Kidney epithelial cell (primary cell): ENCODE measurements at regions not wholly inside any gene's neighbourhood (a gene's known extent, or its start where the extent isn't known, plus 50 kb on each side); places are given as distances from the start of the nearest gene placed in this dataset.

Source experiments
- DNase-seq: peaks from one replicate; pipeline ENCODE4 v3.0.0-alpha.2; 2010; ENCODE audit warnings: low read depth
- H3K27me3 ChIP-seq: 2 replicates; pipeline ENCODE4 v1.6.0; 2011; ENCODE audit warnings: low read length; ENCODE audit not compliant: control insufficient read depth, insufficient read depth
- H3K36me3 ChIP-seq: 2 replicates; pipeline ENCODE4 v1.5.1; 2011; ENCODE audit warnings: low read length; ENCODE audit not compliant: control insufficient read depth, insufficient read depth
- H3K4me3 ChIP-seq: 2 replicates; pipeline ENCODE4 v1.5.1; 2011; ENCODE audit warnings: low read depth, mild to moderate bottlenecking, control low read depth, low read length
- CTCF ChIP-seq: IDR thresholded peaks from 2 replicates; pipeline ENCODE4 v1.5.1; 2011; ENCODE audit warnings: mild to moderate bottlenecking, moderate library complexity, low read length, control low read depth, inconsistent platforms; ENCODE audit not compliant: insufficient read depth, poor library complexity, severe bottlenecking

- H3K36me3 ChIP-seq: no peaks in the 10 kb centered on the region
- H3K27me3 ChIP-seq: no peaks in the 10 kb centered on the region
- no peak for TF ChIP-seq CTCF
- no peak overlapping the region for H3K4me3 ChIP-seq
- no peak for DNase-seq
These were observed 82.3 kb upstream of the EED start for GRCh38 chr11:86162239-86162638.

- H3K4me3 ChIP-seq: no peak overlapping the region
- no peak for TF ChIP-seq CTCF
- no peaks in the 10 kb centered on the region for H3K36me3 ChIP-seq
- DNase-seq: no peak
- H3K27me3 ChIP-seq: no peaks in the 10 kb centered on the region
These were observed 82.7 kb upstream of the EED start for GRCh38 chr11:86161837-86162236.

GRCh38 chr11:86161336-86161735 is 83.2 kb upstream of the EED start:
- no peaks in the 10 kb centered on the region for H3K27me3 ChIP-seq
- H3K4me3 ChIP-seq: no peak overlapping the region
- no peak for DNase-seq
- TF ChIP-seq CTCF: no peak
- H3K36me3 ChIP-seq: no peaks in the 10 kb centered on the region

- TF ChIP-seq CTCF: no peak
- Histone ChIP-seq H3K36me3 (no peaks in the 10 kb centered on the region), H3K27me3 (no peaks in the 10 kb centered on the region), H3K4me3 (no peak overlapping the region)
- no peak for DNase-seq
These were observed 83.9 kb upstream of the EED start for GRCh38 chr11:86160541-86161149.

GRCh38 chr11:86159581-86159891 is 85.0 kb upstream of the EED start:
- H3K4me3 ChIP-seq: no peak overlapping the region
- H3K27me3 ChIP-seq: no peaks in the 10 kb centered on the region
- no peak for TF ChIP-seq CTCF
- H3K36me3 ChIP-seq: no peaks in the 10 kb centered on the region
- no peak for DNase-seq

- DNase-seq: no peak
- no peaks in the 10 kb centered on the region for H3K36me3 ChIP-seq
- H3K4me3 ChIP-seq: no peak overlapping the region
- H3K27me3 ChIP-seq: no peaks in the 10 kb centered on the region
- no peak for TF ChIP-seq CTCF
These were observed 85.6 kb upstream of the EED start for GRCh38 chr11:86158704-86159580.
